Gastroesophageal sphincter (tissue), 4 donors: ENCODE measurements at regions not wholly inside any gene's neighbourhood (a gene's known extent, or its start where the extent isn't known, plus 50 kb on each side); places are given as distances from the start of the nearest gene placed in this dataset.

Source experiments
- ATAC-seq: fragments of 150-250 bp; one replicate; pipeline ENCODE4 v1.9.1; 2016; ENCODE audit warnings: mild to moderate bottlenecking, moderate library complexity
- H3K27ac ChIP-seq, 4 donors: fragments of 200-600 bp; sonication (generic) in 3 of 4; 1 replicate in 3 of 4; 2 replicates in 1 of 4; pipeline ENCODE4 v1.5.1; 2016 to 2019
- H3K27me3 ChIP-seq: fragments of 200-600 bp; sonication (generic); one replicate; pipeline ENCODE4 v1.5.1; 2019
- H3K36me3 ChIP-seq, 2 donors: fragments of 200-600 bp; sonication (generic); one replicate each; pipeline ENCODE4 v1.5.1; 2019; ENCODE audit warnings: control low read depth in 1 of 2
- H3K4me1 ChIP-seq, 3 donors: fragments of 200-600 bp; sonication (generic); 1 replicate in 2 of 3; 2 replicates in 1 of 3; pipeline ENCODE4 v1.5.1; 2016 to 2019; ENCODE audit warnings: control low read depth in 2 of 3
- H3K4me3 ChIP-seq, 2 donors: fragments of 200-600 bp; sonication (generic); one replicate each; pipeline ENCODE4 v1.5.1; 2019; ENCODE audit warnings: mild to moderate bottlenecking in 1 of 2, moderate library complexity in 1 of 2
- H3K9me3 ChIP-seq, 3 donors: fragments of 200-600 bp; sonication (generic); one replicate each; pipeline ENCODE4 v1.5.1; 2017 to 2019; ENCODE audit warnings: control low read depth in 2 of 3
- EP300 ChIP-seq: sonication (generic); formaldehyde crosslinking; IDR thresholded peaks from one replicate; pipeline ENCODE4 v1.6.1; 2017; ENCODE audit warnings: antibody characterized with exemption, mild to moderate bottlenecking
- POLR2A ChIP-seq, 2 donors: fragments of 450-650 bp; IDR thresholded peaks; one replicate each; pipeline ENCODE4 v1.6.1; 2017; ENCODE audit warnings: antibody characterized with exemption in 2 of 2, mild to moderate bottlenecking in 2 of 2, moderate library complexity in 1 of 2
- POLR2AphosphoS5 ChIP-seq: sonication (generic); formaldehyde crosslinking; IDR thresholded peaks from one replicate; pipeline ENCODE4 v1.6.1; 2017; ENCODE audit warnings: antibody characterized with exemption
- WGBS, 2 donors: methylation state at CpG; one replicate each; pipeline ENCODE4 v1.1.5; 2018; ENCODE audit warnings: low coverage in 1 of 2; 5-methylcytosine and 5-hydroxymethylcytosine counted together
- TF ChIP-seq, protein P1 (sequence below), 4 experiments: fragments of 200-600 bp in 2 of 4; fragments of 450-650 bp in 2 of 4; sonication (generic) in 1 of 4; IDR thresholded peaks; one replicate each; pipeline ENCODE4 v1.5.1; 2017 to 2019; ENCODE audit warnings: antibody characterized with exemption in 4 of 4, mild to moderate bottlenecking in 2 of 4, moderate library complexity in 2 of 4

DNA sequence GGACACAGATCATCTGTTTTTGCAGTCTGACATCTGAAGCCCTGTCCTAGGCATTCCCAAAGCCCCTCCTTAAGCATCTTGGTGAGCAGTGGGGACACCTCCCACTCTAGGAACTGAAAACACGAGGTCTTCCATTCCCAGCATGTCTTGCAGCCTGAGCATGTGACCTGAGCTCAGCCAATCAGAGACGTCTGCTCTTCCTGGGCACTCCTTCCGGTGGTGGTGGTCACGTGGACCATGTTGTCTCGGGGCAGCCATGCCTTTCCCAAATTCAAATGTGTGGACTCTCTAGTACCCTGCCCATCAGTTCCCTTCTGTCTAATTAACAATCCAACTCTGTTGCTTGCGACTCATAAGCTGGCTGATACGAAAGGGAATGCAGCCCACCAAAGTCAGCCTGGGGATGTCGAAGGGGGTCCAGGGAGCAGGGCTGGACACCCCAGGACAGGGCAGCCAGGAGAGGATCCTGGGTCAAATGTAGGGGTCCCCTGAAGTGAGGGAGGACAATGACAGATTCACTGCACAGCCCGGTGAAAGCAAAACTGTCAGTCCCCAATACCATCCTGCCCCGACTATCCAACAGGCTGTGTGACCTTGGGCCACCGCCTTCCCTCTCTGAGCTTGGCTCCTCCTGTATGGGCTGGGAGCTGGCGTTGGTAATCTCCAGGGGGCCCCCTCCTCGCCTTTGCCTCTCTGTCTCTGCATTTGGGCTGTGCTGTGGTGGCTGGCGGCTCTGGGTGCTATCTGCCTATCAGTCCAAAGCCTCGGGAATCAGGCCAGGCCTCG lies 57.4 kb upstream of the BAIAP2L1 start:
- Histone ChIP-seq H3K4me1 (no peaks in the 10 kb centered on the region), H3K27ac (no peak overlapping the region), H3K9me3 (peaks cover 0 to 2% (median 0%) of the 10 kb centered on the region in 3 donors), H3K36me3 (no peaks in the 10 kb centered on the region), H3K27me3 (peaks cover 11% of the 10 kb centered on the region), H3K4me3 (no peak overlapping the region)
- ATAC-seq: no peak
- no peak for TF ChIP-seq POLR2AphosphoS5
- TF ChIP-seq EP300: no peak
- TF ChIP-seq, protein P1, sequence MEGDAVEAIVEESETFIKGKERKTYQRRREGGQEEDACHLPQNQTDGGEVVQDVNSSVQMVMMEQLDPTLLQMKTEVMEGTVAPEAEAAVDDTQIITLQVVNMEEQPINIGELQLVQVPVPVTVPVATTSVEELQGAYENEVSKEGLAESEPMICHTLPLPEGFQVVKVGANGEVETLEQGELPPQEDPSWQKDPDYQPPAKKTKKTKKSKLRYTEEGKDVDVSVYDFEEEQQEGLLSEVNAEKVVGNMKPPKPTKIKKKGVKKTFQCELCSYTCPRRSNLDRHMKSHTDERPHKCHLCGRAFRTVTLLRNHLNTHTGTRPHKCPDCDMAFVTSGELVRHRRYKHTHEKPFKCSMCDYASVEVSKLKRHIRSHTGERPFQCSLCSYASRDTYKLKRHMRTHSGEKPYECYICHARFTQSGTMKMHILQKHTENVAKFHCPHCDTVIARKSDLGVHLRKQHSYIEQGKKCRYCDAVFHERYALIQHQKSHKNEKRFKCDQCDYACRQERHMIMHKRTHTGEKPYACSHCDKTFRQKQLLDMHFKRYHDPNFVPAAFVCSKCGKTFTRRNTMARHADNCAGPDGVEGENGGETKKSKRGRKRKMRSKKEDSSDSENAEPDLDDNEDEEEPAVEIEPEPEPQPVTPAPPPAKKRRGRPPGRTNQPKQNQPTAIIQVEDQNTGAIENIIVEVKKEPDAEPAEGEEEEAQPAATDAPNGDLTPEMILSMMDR (IDR thresholded peaks at IDR 0.05): no peak
- TF ChIP-seq POLR2A (IDR thresholded peaks at IDR 0.05): no peak
- 75 to 90% methylated on average over 2 to 12 of the region's 16 CpGs for WGBS, 2 donors

DNA sequence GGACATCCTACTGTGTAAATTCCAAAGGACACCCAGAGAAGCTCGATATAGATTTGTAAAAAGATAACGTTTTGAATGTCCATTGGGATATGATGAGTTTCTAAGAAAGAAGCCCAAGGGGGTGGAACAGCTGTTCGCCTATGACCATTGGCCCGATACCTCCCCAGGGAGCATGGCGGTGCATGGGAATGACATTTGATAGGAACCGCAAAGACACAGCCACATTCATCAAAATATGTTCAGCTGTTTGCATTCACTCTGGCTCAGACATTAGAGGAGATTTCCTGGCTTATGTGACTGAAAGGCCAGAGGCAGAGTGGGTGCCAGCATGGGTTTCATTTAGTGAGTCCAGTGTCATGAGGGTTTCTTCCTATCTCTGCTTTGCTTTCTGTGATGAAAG lies 56.0 kb upstream of the BAIAP2L1 start:
- H3K9me3 ChIP-seq: peaks cover 0 to 16% (median 0%) of the 10 kb centered on the region in 3 donors
- WGBS, 2 donors: 75 to 79% methylated on average over 6 of the region's 6 CpGs
- H3K4me3 ChIP-seq: no peak overlapping the region

GRCh38 chr7:98452791-98453190 lies 51.9 kb upstream of the BAIAP2L1 start:
- no peak overlapping the region for H3K27ac ChIP-seq
- WGBS, 2 donors: 89 to 97% methylated on average over 9 of the region's 9 CpGs
- H3K4me1 ChIP-seq: no peaks in the 10 kb centered on the region
- no peak for TF ChIP-seq POLR2A (IDR thresholded peaks at IDR 0.05)
- TF ChIP-seq EP300: no peak
- TF ChIP-seq POLR2AphosphoS5: no peak
- TF ChIP-seq, protein P1 (IDR thresholded peaks at IDR 0.05): no peak
- H3K4me3 ChIP-seq: no peak overlapping the region
- ATAC-seq: no peak
- peaks cover 0 to 17% (median 0%) of the 10 kb centered on the region in 3 donors for H3K9me3 ChIP-seq
- H3K27me3 ChIP-seq: no peaks in the 10 kb centered on the region
- H3K36me3 ChIP-seq: no peaks in the 10 kb centered on the region

More for the DNA sequence above, 56.0 kb upstream of the BAIAP2L1 start:
- H3K27ac ChIP-seq: no peak overlapping the region
- H3K36me3 ChIP-seq: no peaks in the 10 kb centered on the region
- H3K4me1 ChIP-seq: no peaks in the 10 kb centered on the region
- H3K27me3 ChIP-seq: peaks cover 2% of the 10 kb centered on the region
- no peak for ATAC-seq
- TF ChIP-seq, protein P1 (IDR thresholded peaks at IDR 0.05): no peak
- TF ChIP-seq POLR2AphosphoS5 (no peak), EP300 (no peak), POLR2A (IDR thresholded peaks at IDR 0.05) (no peak)
